Astrocyte of the hippocampus (primary cell): ENCODE measurements at regions not wholly inside any gene's neighbourhood (a gene's known extent, or its start where the extent isn't known, plus 50 kb on each side); places are given as distances from the start of the nearest gene placed in this dataset.
A peak's percentile ranks its signal among the peaks of the same experiment; 100 is the strongest.

Source experiments
- DNase-seq: peaks from one replicate; pipeline ENCODE4 v3.0.0; 2011; ENCODE audit warnings: low read depth, low spot score

DNA sequence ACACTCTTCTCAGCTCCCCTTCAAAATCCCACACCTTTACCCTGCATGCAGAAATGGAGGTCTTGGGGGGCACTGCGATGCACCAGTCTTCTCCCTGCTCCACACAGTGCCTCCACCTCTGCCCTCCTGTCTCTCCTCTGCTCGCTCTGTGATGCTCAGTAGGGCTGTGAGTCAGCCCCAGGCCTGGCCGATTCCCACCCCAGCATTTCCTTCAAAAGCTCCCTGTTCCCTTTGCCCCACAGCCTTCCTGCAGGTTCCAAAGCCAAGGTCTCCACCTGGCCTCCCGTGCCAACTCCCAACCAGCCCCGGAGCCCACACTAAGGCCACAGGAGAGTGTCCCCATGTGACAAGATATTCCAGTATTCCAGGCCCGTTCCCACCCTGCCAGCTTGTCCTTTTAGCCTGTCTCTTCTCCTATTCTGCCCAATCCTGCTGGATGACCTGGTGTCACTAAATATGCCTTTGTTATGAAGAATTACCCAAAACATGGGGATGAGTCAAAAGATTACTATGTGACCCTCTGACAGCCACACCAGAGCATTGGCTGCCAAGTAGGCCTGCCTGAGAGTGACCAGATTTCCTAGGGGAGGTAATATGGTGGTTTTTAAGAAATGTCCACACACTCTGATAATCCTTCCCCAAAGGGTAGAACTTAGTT, 118.9 kb upstream of the NXT1 start:
- no peak for DNase-seq

DNA sequence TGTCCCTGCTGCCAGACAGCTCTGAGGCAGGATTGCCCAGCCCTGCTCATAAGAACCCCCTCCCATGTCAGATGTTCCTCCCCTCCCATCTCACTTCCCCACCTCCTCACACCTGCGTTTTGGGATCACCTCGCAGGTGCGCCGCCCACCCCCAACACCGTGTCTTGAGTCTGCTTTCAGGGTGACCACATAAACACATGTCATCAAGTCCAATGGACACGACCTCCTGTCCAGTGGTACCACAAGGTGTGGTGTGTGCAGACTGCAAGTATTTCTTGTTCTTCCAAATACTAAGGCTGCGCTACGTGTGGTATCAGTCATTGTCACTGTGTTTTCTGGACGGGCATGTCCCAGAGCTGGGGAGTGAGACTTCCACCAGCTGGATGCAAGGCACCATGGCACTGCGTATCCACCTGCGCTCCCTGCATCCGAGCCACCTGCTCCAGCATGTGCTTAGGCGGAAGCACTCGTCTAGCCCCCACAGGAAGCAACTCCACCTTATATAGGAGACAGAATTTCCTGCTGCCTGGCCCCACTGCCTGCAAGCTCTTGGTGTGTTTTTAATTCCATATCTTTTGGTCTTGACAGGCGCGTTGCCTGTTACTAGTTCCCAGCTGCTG, 119.7 kb upstream of the NXT1 start:
- no peak for DNase-seq

DNA sequence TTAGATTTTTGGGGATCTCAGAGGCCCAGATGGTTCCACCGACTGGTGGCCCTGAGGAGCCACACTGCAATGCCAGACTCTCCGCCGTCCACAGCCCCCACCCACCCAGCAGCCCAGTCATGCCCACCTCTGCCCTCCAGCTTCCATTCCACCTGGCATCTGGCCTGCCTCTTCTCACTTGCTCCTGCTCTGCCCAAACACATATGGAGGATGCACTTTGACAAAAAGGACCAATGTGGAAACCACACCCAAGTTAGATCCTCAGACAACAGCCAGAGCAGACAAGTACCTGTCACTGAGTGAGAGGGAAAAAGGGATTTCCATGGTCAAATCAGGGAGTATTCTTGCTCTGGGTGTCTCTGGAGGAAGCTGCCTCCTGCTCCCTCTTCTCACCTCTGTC, 120.6 kb upstream of the NXT1 start:
- no peak for DNase-seq

DNA sequence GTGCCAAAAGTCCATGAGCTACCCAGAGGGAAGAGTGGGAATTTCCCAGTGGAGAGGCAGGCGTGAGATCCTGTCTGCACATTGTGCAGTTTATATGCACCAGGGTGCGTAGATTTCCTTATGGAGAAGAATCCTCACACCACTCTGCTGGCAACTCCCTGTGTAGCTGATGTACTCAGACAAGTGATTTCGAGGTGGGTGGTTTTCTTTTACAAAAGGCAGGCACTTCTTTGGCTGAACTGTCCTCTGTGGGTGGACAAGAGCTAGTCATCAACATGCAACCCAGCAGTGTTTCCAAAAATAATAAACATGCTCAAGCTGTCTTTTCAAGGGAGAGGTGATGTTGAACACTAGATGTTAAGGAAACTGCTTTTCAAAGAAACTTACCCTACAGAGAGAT, 121.7 kb upstream of the NXT1 start:
- peak; percentile 10 for DNase-seq

DNA sequence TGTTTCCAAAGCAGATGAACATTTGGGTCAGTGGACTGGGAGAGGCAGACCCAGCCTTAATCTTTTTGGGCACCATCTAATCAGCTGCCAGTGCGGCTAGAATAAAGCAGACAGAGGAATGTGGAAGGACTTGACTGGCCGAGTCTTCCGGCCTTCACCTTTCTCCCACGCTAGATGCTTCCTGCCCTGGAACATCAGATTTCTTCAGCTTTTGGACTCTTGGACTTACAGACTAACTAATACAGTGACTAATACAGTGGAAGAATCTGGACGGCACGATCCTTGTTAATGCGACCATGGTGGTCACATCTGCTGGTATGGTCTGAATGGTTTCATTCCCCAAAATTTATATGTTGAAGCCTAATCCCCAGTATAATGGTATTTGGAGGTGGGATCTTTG, 122.6 kb upstream of the NXT1 start:
- no peak for DNase-seq

DNA sequence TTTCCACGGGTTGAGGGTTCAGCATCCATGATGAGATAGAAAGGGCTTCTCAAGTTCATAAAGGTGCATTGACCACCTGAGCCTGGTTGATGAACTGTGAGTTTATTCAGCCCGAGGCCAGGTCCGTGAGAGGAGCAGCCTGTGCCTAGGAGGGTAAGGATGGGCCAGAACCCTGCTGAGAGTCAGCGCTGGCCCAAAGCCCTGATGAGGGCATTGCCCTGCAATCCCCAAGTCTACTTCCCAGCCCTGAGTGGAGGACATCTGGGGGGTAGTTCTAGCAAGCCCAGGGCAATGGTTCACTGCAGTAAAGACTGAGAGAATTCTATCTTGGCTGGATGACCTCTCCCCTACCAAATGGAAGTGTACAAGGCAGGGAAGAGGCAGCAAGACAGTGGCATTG, 123.3 kb upstream of the NXT1 start:
- no peak for DNase-seq

DNA sequence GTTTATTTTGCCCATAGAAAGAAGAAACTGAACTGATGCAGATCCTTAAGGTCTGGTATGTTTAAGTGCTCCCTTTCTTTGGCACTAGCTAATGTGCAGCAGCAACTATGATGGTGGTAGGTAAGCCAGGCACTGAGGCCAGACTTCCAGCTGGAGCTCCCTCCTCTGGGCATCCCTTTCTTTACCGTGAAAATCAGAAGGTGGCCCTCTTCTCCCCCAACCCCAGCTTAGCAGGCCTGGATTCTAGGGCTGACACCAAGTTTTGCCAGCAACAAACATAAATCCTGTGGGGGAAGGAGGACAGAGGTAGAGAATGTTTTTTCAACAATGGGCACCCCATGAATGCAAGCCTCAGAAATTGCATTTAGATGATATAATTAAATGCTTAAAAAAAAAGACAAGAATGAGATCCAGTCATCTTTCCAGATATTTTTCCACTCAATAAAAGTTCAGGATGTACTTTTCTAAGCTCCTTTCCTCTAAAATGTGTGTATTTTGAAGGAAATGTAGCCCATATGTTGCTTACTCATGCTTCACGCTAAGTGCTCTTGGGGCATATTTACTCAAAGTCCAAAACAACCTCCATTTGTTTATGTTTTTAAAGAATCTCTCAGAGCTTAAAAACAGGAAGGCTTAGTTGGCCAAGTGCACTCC, 123.9 kb upstream of the NXT1 start:
- no peak for DNase-seq

DNA sequence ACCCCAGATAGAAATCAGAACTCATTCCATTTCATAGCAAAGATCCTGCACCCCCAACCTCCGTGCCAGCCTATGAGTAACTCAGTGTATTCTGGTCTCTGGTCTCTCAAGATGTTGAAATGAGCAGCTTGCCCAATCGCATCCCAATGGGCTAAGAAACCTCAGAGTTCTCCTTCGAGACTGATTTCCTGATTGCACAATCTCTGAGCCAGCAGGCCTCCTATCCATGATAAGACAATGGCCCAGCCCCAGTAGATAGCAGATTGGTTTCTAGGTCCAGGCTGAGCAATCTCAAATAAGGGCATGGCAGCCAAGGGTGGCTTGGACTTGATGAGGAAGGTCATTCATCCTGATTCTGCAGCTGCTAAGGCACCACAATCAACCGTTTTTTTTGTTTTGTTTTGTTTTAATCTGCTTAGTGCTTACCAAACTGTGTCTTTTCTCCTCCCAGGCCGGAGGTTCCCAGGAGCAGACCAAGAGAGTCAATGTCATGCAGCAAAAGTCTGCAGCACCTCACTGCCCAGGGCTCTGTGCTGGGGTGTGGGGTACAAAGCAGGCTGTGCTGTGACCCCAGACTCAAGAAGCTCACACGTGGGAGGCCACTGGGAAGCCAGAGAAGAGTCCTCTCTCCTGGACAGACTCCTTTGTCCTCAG, 125.1 kb upstream of the NXT1 start:
- DNase-seq, result no peak

DNA sequence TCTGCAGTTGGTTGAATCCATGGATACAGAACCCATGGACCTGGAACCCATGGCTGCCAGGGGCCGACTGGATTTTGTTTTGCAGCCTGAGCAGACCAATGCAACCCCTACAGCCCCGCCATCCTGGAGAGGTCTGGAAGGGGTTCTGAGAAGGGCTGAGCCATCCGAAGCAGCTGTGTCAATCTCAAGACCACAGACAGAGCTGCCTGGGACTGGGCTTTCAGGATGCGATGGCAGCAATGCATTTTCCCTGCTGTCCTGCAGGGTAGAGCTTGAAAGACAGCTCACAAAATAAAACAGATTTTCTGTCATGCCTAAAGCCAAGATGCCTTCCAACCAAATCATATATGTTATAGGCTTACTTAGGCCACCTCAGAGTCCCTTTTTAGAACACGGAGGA, 125.8 kb upstream of the NXT1 start:
- DNase-seq, result no peak

DNA sequence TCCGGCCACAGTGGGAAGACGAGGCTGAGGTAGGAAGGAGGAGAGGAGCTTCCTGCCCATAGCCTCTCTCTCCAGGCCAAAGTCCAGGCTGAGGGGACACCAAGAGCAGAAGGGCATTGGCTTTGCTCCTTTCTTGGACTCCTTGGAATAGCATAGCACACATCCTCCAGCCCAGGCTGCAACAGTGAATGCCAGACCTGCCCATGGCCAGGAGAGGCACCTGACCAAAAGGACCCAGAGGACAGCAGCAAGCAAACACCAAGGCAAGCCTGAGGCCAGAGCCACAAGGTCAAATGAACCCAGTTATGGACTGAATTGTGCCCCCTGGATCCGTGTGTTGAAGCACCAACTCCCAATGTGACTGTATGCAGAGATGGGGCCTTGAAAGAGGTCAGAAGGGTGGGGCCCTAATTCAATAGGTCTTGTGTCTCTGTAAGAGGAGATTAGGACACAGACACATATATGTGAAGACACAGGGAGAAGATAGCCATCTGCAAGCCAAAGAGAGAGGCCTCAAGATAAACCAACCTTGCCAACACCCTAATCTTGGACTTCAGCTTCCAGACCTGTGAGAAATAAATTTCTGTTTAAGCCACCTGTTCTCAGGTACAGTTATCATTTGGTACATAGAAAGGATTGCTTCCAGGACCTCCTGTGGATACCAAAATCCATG, 126.5 kb upstream of the NXT1 start:
- no peak for DNase-seq

DNA sequence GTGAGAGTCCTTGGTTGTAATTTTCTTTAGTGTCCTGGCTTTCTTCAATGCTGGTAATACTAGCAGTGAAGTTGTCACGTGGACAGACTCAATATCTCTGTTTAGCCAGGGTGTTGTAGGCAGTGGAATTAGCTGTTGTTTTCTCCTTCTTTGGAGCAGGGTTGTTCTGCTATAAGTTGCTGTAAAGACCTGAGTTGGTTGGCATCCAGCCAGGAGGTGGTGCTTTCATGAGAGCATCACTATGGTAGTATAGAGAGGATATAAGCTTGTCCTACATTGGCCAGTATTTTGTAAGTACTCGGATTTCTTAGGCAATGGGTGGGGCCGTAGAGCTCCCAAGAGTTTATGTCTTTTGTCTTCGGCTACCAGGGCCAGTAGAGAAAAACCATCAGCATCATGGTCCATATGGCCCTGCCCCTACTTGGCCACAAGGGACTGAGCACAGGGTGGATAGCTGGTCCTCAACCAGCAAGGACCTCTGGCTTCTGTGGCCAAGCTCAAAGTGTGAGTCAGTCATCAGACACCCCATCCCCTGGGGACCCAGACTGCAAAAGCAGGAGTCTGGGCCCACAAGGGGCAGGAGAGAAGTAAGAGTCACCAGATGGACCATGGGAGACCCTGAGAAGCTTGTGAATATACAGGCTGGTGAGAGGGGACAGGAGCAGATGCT, 127.9 kb upstream of the NXT1 start:
- DNase-seq, result no peak

DNA sequence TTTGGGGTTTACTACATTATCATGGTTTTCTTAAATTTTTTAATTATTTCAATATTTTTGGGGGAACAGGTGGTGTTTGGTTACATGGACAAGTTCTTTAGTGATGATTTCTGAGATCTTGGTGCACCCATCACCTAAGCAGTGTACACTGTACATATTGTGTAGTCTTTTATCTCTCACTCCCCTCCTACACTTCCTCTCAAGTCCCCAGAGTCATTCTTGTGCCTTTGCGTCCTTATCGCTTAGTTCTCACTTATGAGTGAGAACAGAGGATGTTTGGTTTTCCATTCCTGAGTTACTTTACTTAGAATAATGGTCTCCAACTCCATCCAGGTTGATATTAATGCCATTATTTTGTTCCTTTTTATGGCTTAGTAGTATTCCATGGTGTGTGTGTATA, 130.9 kb upstream of the CD93 start:
- no peak for DNase-seq

DNA sequence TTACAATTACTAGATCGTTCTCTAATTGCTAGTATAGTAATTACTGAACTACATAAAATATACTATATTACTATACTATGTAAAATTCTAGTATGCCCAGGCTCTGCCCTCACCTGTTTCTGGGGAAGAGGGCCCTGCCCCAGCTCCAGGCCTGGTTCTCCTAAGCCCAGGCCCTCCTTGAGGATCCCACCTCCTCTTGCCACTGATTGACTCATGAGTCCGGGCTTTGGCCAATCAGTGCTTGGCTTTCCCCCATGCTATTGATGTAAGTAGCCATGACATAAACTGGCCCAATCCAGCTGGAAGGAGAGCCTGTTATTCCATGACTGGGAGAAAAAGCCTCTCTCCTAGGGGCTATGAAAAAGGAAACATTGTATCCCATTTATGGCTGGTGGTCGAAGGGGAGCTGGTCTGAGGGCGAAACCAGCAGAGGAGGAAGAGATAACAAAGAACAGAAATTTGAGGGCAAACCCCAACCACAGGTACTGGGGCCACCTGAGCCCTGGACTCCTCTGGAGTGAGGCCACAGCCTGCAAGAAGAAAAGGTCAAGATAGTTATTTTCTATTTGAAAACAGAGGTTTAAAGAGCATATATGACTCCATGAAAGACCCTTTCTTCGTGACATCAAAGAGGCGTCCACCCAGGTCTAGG, 129.3 kb upstream of the CD93 start:
- DNase-seq, result no peak

DNA sequence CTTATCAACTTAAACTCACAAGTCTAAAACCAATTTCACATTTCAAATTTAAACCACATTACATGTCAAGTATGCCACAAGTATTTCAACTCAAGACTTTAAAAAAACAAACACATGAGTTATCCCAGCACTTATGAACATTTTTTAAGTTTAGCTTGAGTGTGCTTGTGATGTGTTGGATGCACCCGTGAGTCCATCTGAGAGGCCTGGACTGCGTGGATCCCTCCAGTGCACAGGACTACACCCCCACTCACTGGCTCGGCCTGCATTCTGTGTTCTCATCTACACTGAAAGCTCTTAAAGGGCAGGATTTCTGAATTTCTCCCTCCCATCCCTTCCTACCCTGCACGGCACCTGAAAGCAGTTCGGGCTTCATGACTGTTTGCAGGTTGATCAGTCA, 128.8 kb upstream of the CD93 start:
- DNase-seq, result peak; percentile 6

DNA sequence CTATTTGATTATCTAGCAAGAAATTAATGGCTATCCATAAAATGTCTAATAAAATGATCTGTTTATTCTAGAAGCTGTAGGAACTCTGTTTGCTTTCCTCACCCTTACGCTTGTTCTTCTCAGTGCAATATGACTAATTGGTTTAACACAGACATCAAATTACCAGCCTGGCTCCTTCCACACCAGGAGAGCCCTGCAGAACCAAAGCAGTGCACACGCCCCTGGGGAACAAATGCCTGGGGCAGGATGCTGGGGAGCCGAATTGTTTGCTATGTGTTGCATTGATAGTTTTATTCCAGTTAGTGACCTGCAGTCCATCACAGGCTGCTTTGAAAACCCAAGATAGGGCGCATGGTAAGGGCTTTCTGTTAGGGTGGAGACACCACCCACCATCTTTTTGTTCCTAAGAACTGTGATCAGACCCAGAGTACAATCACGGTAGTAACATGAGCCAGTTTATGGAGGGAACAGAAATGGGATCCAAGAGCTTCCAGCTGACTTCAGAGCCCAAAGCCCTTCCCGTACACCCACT, 126.4 kb upstream of the CD93 start:
- DNase-seq, result no peak

DNA sequence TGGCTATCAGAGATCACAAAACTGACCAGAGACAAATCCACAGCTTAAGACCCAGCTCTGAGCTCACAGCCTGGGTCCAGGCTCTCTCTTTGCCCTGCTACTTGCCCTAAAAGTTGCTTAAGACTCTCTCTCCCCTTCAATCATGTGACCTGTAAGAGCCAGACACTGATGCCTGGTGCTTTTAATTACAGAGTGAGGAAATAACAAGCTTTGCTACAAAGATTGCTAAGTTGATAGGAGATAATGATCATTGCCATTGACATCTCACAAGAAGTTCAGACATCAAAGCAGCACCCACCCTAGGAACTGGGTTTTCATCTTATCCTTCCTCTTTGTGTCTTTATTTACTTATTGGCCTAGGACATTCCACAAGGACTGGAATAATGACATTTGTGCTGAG, 125.9 kb upstream of the CD93 start:
- no peak for DNase-seq

DNA sequence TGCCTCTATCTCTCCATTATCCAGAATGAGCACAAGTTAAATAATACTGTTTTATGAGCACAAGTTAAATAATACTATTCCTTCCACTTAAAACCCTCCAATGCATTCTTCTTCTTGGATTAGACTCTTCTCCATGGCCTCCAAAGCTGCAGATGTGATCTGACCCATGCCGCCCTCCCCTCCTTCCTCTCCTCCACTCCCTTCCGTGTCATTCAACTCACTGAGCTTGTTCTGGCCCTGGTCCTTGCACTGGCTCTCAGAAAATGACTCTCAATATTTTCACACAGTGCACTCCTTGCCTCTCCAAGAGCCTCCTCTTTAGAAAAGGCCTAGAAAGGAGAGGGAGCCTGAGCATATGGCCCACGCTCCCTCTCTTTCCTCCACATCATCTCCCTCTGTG, 125.0 kb upstream of the CD93 start:
- no peak for DNase-seq

DNA sequence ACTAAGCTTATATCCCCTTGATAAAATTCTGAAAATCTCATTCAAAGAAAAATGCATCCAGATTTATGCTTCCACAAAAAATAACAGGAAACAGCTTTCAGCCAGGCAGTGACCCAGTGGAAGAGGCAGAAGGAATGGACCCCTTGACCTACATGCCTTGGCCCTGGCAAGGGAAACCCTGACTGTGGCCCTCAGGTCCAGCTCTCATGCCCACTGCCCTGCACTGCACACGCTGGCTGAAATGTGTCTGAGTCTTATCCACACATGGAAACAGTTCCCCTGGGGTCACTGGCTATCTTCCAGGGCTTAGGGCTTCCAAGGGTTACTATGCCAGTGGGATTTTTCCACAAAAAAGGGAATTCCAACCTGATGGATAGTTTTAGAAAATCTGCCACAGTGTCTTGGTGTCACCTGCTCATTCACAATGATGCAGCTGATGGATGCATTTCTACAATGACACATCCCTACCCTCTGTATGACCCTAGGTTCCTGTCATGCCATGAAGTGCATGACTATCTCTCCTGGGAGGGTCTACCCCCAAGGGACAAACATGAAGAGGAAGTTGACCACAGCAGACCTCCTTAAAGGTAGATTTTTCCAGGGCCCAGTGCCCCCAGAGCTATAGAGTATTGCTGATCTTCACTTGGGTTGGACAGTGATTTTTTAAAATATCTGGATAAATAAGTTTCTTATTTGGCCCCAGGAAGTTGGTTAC, 121.9 kb upstream of the CD93 start:
- DNase-seq, result no peak

DNA sequence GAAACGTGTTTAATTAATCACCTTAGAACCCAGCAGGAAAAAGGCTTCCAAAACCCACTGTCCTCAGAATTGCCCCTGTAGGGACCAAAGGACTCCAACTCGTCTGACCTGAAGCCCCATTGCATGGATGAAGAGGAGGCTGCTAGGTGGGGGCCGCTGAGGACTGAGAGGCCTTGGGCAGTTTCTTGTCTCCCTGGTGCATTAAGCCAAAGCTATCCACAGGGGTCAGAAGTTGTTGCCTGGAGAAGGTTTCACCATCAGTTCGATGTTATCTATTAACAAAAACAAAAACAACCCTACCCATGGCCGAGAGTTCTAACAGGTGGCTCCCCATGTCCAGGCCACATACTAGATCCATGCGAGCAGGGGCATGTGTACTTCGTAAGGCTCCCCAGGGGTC, 120.9 kb upstream of the CD93 start:
- DNase-seq, result no peak

DNA sequence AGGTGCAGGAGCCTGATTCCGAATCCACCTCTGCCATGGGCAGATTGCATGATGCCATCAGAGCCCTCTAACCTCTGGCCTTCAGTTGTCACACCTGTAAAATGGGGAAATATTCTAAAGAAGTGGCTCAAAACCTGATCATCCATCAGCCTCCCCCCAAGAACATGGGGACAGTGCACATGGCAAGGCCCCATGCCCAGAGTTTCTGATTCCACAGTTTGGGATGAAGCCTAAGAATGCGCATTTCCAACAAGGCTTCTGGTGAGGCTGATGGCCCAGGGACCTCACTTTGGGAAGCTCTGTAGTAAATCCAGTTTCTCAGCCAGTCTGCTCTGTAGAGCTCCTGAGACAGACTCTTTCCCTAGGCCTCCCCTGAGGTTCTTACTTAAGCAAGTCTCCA, 119.9 kb upstream of the CD93 start:
- DNase-seq, result no peak
